Activated CD8-positive, alpha-beta T cell treated with anti-CD3 and anti-CD28 coated beads for 36 hours (primary cell): ENCODE measurements at regions not wholly inside any gene's neighbourhood (a gene's known extent, or its start where the extent isn't known, plus 50 kb on each side); places are given as distances from the start of the nearest gene placed in this dataset.
"Not testable (repeated sequence)": the region's sequence is repeated elsewhere in the genome, so short reads cannot be mapped to it uniquely, and the experiment has no call there.

Experiments
- ATAC-seq: fragments of 200-7000 bp; cut with Tn5 transposase; one replicate; pipeline ENCODE4 v1.10.0; 2021; ENCODE audit warnings: mild to moderate bottlenecking, moderate library complexity
- CTCF ChIA-PET: fragments of 350-600 bp; sonication (Branson Sonifier 250); formaldehyde crosslinking; loops from one replicate; lab custom pipeline; 2021; ENCODE audit warnings: antibody characterized with exemption; lab: Charles Lee
- POLR2A ChIA-PET: fragments of 350-600 bp; sonication (Branson Sonifier 250); formaldehyde crosslinking; loops from one replicate; lab custom pipeline; 2021; ENCODE audit warnings: antibody characterized with exemption; lab: Charles Lee
- DNase-seq: peaks from one replicate; pipeline ENCODE4 v3.0.0-alpha.2; 2020
- H3K27ac Mint-ChIP-seq: one replicate; pipeline ENCODE4 v1.8.0; 2021; ENCODE audit warnings: mild to moderate bottlenecking, mixed read lengths
- H3K27me3 Mint-ChIP-seq: one replicate; pipeline ENCODE4 v1.8.0; 2021; ENCODE audit warnings: mixed read lengths
- H3K36me3 Mint-ChIP-seq: one replicate; pipeline ENCODE4 v1.8.0; 2021; ENCODE audit warnings: low read depth, mixed read lengths
- H3K4me1 Mint-ChIP-seq: one replicate; pipeline ENCODE4 v1.8.0; 2021; ENCODE audit warnings: low read depth, mixed read lengths
- H3K4me3 Mint-ChIP-seq: one replicate; pipeline ENCODE4 v1.8.0; 2021; ENCODE audit warnings: mild to moderate bottlenecking, moderate library complexity, mixed read lengths
- H3K9me3 Mint-ChIP-seq: one replicate; pipeline ENCODE4 v1.8.0; 2021; ENCODE audit warnings: mixed read lengths
- intact Hi-C: fragments of 100-400 bp; cut with micrococcal nuclease; formaldehyde crosslinking; loops from one replicate; pipeline ENCODE4 v1.10.0; 2022
- TF ChIP-seq, protein P1 (sequence below): fragments of 200-600 bp; IDR thresholded peaks from one replicate; pipeline ENCODE4 v1.8.0; 2022; ENCODE audit warnings: antibody characterized with exemption, mild to moderate bottlenecking

DNA sequence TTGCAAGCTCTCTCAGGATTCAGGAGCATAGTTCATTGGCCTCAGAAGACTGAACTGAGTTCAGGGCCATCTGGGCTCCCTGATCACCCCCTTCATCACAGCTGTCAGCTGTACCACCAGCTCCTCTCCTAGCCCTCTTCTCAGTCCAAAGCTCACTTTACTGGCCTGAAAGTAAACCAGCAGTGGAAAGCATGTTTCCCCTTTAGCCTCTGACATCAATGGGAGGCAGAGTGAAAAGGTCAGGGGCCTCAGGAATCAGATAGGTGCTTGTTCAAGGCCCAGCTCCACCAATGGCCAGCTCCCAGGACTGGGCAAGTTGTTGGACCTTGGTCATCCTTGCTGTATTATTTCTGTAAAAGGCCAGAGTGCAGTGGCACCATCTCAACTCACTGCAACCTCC is 223.4 kb downstream of the TLE3 start:
- Mint-ChIP-seq H3K36me3 (no peaks in the 10 kb centered on the region), H3K9me3 (peaks cover 14% of the 10 kb centered on the region), H3K4me1 (no peaks in the 10 kb centered on the region), H3K4me3 (no peak overlapping the region), H3K27ac (no peak overlapping the region), H3K27me3 (no peaks in the 10 kb centered on the region)
- POLR2A ChIA-PET: no interaction called here
- CTCF ChIA-PET: interaction anchor here (0.9 kb wide), 1 partner anchor 9 kb away, joined by 3 read pairs; no protein-coding TSS in a partner anchor
- intact Hi-C loops: no loop called here
- TF ChIP-seq, protein P1, sequence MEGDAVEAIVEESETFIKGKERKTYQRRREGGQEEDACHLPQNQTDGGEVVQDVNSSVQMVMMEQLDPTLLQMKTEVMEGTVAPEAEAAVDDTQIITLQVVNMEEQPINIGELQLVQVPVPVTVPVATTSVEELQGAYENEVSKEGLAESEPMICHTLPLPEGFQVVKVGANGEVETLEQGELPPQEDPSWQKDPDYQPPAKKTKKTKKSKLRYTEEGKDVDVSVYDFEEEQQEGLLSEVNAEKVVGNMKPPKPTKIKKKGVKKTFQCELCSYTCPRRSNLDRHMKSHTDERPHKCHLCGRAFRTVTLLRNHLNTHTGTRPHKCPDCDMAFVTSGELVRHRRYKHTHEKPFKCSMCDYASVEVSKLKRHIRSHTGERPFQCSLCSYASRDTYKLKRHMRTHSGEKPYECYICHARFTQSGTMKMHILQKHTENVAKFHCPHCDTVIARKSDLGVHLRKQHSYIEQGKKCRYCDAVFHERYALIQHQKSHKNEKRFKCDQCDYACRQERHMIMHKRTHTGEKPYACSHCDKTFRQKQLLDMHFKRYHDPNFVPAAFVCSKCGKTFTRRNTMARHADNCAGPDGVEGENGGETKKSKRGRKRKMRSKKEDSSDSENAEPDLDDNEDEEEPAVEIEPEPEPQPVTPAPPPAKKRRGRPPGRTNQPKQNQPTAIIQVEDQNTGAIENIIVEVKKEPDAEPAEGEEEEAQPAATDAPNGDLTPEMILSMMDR: no peak
- DNase-seq: no peak
- no peak for ATAC-seq

DNA sequence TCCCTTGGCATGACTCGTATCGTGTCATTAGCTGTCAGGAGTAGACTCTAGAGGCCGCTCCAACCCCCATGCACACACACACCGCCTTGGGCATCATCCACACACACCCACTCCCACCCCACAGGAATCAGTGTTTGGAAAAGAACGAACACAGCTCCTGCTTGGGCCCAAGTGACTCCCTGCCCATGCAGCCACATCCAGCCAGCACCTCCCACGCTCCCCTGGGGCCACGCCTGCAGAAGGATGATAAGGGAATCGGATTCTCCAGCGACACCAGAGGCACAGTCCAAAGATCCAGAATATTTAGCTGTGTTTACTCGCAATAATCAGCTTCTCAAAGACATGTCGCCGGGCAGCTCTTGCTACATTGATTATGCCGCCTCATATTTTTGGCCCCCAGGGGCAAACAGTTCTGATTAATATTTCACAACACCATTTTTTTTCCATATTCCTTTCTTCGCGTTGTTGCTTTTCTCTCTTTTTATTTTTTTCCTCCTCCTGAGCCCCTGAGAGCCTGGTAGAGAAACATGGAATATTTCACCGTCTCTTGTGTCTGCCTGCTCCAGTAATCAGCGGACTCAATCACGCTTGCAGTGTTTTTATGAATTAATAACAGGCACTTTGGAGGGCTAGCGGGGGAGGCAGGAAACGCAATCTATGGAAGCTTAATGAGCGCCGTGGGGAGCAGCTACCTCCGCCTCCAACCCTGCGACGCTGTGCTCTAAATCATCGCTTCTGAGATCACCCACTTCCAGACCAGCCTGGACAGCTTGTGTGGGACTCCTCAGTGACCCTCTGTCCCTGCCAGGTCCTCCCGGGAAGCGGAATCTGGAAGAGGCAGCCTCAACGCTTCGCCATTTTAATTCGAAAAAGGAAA is 221.4 kb downstream of the TLE3 start:
- ATAC-seq: no peak
- H3K36me3 Mint-ChIP-seq: no peaks in the 10 kb centered on the region
- H3K9me3 Mint-ChIP-seq: peaks cover 14% of the 10 kb centered on the region
- no peaks in the 10 kb centered on the region for H3K4me1 Mint-ChIP-seq
- ChIA-PET POLR2A (no interaction called here), CTCF (no interaction called here)
- TF ChIP-seq, protein P1: no peak
- no peak overlapping the region for H3K27ac Mint-ChIP-seq
- H3K4me3 Mint-ChIP-seq: no peak overlapping the region
- DNase-seq: no peak
- intact Hi-C loops: no loop called here
- H3K27me3 Mint-ChIP-seq: no peaks in the 10 kb centered on the region

DNA sequence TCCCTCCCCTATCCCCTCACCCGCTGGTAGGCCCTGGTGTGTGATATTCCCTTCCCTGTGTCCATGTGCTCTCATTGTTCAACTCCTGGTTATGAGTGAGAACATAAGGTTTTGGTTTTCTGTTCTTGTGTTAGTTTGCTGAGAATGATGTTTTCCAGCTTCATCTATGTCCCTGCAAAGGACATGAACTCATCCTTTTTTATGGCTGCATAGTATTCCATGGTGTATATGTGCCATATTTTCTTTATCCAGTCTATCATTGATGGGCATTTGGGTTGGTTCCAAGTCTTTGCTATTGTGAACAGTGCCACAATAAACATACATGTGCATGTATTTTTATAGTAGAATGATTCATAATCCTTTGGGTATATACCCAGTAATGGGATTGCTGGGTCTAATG is 217.8 kb downstream of the TLE3 start:
- ATAC-seq, H3K36me3 Mint-ChIP-seq, H3K27me3 Mint-ChIP-seq, H3K4me3 Mint-ChIP-seq, DNase-seq, CTCF ChIA-PET, H3K4me1 Mint-ChIP-seq, H3K27ac Mint-ChIP-seq, POLR2A ChIA-PET, H3K9me3 Mint-ChIP-seq, intact Hi-C loops: not testable (repeated sequence)

DNA sequence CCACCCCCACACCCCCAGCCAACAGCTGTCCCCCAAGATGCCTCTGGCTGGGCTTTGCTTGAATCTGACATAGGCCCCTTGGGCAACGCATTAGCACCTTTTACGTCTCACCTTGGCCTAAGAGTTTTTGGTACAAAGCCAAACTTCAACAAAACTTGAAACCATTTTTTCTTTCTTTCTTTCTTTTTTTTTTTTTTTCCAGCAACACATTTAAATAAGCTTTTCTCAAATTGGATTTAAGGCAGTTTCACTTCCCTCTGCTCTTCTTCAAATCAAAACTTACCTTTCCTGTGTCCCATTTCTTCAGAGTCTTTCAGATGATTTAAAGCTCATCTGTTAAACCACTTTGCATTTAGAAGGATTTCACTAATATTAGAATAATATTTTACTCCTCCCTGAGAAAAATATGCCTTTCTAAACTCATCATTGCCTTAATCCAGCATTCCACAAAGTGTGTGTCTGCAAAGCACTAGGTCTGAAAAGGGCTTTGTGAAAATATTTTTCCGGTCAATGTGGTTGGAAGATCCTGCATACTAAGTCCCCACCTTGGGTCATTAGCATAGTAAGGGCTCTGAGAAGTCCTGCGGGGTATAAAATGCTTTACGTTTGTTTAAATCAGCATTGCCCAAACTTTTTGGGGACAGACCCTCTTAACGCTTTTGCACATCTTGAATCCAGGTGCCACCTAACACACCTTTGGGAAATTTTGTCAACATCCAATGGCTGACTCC is 217.0 kb downstream of the TLE3 start:
- Mint-ChIP-seq H3K36me3 (no peaks in the 10 kb centered on the region), H3K4me3 (no peak overlapping the region), H3K4me1 (peaks cover 2% of the 10 kb centered on the region), H3K9me3 (no peaks in the 10 kb centered on the region), H3K27me3 (peaks cover 7% of the 10 kb centered on the region), H3K27ac (no peak overlapping the region)
- no peak for ATAC-seq
- POLR2A ChIA-PET: no interaction called here
- intact Hi-C loops: no loop called here
- CTCF ChIA-PET: no interaction called here
- no peak for DNase-seq
- TF ChIP-seq, protein P1: no peak

DNA sequence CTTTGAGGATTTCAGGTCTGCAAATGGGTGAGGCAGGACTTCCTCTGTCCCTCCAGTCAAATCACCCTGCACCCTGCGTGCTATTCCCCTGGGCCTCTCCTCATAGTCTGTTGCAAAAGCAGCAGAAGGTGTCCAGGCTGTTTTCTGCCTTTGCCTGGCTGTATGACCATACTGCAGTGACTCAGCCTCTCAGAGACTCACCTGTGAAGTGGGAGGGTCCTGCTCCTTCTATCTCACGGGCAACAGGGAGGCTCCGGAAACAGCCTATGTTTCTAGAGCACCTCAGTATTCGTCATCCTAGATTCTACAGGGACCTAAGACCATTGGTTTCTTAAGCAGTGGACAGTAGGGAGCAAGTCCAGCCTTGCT is 216.4 kb downstream of the TLE3 start:
- H3K9me3 Mint-ChIP-seq: no peaks in the 10 kb centered on the region
- no peak for ATAC-seq
- no peak for DNase-seq
- peaks cover 2% of the 10 kb centered on the region for H3K4me1 Mint-ChIP-seq
- H3K27ac Mint-ChIP-seq: no peak overlapping the region
- POLR2A ChIA-PET: no interaction called here
- peaks cover 7% of the 10 kb centered on the region for H3K27me3 Mint-ChIP-seq
- intact Hi-C loops: no loop called here
- no peak overlapping the region for H3K4me3 Mint-ChIP-seq
- TF ChIP-seq, protein P1: no peak
- no peaks in the 10 kb centered on the region for H3K36me3 Mint-ChIP-seq
- CTCF ChIA-PET: no interaction called here
